Keratinocyte (primary cell): ENCODE measurements at regions not wholly inside any gene's neighbourhood (a gene's known extent, or its start where the extent isn't known, plus 50 kb on each side); places are given as distances from the start of the nearest gene placed in this dataset.

Source experiments
- CTCF ChIP-seq, 3 experiments: IDR thresholded peaks in 1 of 3; conservative IDR thresholded peaks in 1 of 3; optimal IDR thresholded peaks in 1 of 3; 2 replicates in 2 of 3; 3 replicates in 1 of 3; pipeline versions ENCODE3 to v1.5.1; 2011; ENCODE audit warnings: low read length in 3 of 3, mild to moderate bottlenecking in 3 of 3, moderate library complexity in 2 of 3, control low read depth in 1 of 3, inconsistent platforms in 1 of 3; ENCODE audit not compliant: insufficient read depth in 2 of 3; ENCODE audit errors: extremely low read depth in 1 of 3
- EZH2 ChIP-seq: IDR thresholded peaks from one replicate; pipeline ENCODE4 v1.6.1; 2012; ENCODE audit warnings: inconsistent platforms, mild to moderate bottlenecking, low read length, moderate library complexity

- TF ChIP-seq CTCF (optimal IDR thresholded peaks at IDR 0.05 in 1 of 3, IDR thresholded peaks at IDR 0.05 in 1 of 3, conservative IDR thresholded peaks at IDR 0.05 in 1 of 3; ENCODE audit: extremely low read depth in 1 of 3, insufficient read depth in 2 of 3, low read length in 3 of 3), result no peak
- no peak for TF ChIP-seq EZH2
These were observed 1485.7 kb upstream of the CDH9 start for GRCh38 chr5:28523888-28524635.
